ENCODE measurements at regions not wholly inside any gene's neighbourhood (a gene's known extent, or its start where the extent isn't known, plus 50 kb on each side); places are given as distances from the start of the nearest gene placed in this dataset.
"Not testable (repeated sequence)": the region's sequence is repeated elsewhere in the genome, so short reads cannot be mapped to it uniquely, and the experiment has no call there.

GRCh38 chr15:22180611-22181010 is 100.3 kb downstream of the OR4M2 start:
- H3K4me1 Mint-ChIP-seq; H3K4me3 Mint-ChIP-seq; H3K36me3 Mint-ChIP-seq (ENCODE audit: low read depth); H3K27me3 Mint-ChIP-seq (ENCODE audit: low read depth, poor library complexity); H3K27ac Mint-ChIP-seq; H3K9me3 Mint-ChIP-seq; DNase-seq: not testable (repeated sequence)

DNA sequence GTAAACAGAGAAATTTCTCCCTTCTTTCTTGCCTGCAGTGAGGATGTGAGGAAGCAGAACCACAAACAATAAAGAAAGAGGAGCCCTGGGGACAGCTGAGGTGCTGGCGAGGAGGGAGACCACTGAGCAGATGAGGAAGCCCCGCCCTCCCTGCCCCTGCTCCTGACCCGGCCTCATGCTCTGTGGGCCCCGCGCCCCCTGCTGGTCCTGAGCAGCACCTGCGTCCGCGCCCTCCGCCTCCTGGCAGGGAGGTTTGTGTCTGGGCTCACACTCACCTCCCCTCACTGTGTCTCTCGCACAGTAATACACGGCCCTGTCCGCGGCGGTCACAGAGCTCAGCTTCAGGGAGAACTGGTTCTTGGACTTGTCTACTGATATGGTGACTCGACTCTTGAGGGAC is 104.4 kb downstream of the OR4M2 start:
- not testable (repeated sequence) for H3K9me3 Mint-ChIP-seq; H3K4me1 Mint-ChIP-seq; H3K27me3 Mint-ChIP-seq (ENCODE audit: low read depth, poor library complexity); DNase-seq; H3K27ac Mint-ChIP-seq; H3K4me3 Mint-ChIP-seq; H3K36me3 Mint-ChIP-seq (ENCODE audit: low read depth)

GRCh38 chr15:22186846-22187532 is 106.7 kb downstream of the OR4M2 start:
- not testable (repeated sequence) for DNase-seq; H3K27ac Mint-ChIP-seq; H3K9me3 Mint-ChIP-seq; H3K4me1 Mint-ChIP-seq; H3K27me3 Mint-ChIP-seq (ENCODE audit: low read depth, poor library complexity); H3K36me3 Mint-ChIP-seq (ENCODE audit: low read depth); H3K4me3 Mint-ChIP-seq

DNA sequence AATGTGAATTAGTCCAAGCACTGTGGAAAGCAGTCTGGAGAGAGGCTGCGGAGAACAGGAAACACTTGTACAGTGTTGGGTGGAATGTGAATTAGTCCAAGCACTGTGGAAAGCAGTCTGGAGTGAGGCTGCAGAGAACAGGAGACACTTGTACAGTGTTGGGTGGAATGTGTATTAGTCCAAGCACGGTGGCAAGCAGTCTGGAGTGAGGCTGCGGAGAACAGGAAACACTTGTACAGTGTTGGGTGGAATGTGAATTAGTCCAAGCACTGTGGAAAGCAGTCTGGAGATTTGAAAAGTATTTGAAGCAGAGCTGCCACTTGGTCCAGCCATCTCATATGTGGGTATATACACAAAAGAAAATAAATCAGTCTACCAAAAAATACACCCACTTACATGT is 111.5 kb downstream of the OR4M2 start:
- H3K27ac Mint-ChIP-seq; DNase-seq; H3K36me3 Mint-ChIP-seq (ENCODE audit: low read depth); H3K4me3 Mint-ChIP-seq; H3K4me1 Mint-ChIP-seq; H3K9me3 Mint-ChIP-seq; H3K27me3 Mint-ChIP-seq (ENCODE audit: low read depth, poor library complexity): not testable (repeated sequence)

- not testable (repeated sequence) for H3K4me3 Mint-ChIP-seq; H3K36me3 Mint-ChIP-seq (ENCODE audit: low read depth); H3K27ac Mint-ChIP-seq; H3K27me3 Mint-ChIP-seq (ENCODE audit: low read depth, poor library complexity); H3K4me1 Mint-ChIP-seq; H3K9me3 Mint-ChIP-seq; DNase-seq
Observed at GRCh38 chr15:22194739-22195617, 114.7 kb downstream of the OR4M2 start.

DNA sequence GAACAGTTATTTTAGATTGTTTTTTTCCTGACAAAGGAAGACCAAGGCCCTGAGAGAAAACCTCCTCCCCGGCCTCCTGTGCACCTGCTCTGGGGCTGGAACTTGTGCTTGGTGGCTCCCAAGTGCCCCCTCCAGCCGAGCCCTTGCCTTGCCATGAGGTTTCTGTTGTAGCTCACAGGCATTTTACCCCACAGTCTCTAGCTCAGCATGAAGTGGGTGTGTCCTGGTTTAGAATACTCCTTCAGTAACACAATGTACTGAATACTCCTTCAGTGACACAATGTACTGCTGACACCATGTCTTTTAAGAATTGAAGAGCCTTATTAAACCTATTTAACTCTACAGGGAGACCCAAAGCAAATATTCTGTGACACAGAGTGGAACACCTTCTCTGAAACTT is 116.1 kb downstream of the OR4M2 start:
- H3K36me3 Mint-ChIP-seq (ENCODE audit: low read depth); H3K4me3 Mint-ChIP-seq; H3K9me3 Mint-ChIP-seq; H3K27ac Mint-ChIP-seq; DNase-seq; H3K4me1 Mint-ChIP-seq; H3K27me3 Mint-ChIP-seq (ENCODE audit: low read depth, poor library complexity): not testable (repeated sequence)

DNA sequence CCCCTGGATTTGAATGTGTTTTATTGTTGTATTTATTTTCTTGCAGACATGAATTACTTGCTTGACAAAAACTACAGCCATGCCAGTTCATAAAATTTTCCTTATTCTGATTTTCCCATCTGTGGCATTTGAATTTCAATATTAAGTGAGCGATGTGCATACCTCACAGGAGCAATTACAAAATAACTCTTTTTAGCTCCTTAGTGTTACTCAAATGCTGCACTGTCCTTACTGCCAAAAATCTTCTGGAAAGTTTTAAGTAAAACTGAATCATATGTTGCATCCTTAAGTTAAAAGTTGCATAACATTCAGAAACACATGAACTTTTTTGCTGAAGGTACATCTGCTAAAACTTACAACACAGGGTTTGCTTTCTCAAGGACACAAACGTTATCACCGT is 120.1 kb downstream of the OR4M2 start:
- H3K4me3 Mint-ChIP-seq; H3K36me3 Mint-ChIP-seq (ENCODE audit: low read depth); H3K4me1 Mint-ChIP-seq; DNase-seq; H3K27ac Mint-ChIP-seq; H3K27me3 Mint-ChIP-seq (ENCODE audit: low read depth, poor library complexity); H3K9me3 Mint-ChIP-seq: not testable (repeated sequence)

GRCh38 chr15:22201993-22202659 is 121.8 kb downstream of the OR4M2 start:
- not testable (repeated sequence) for H3K27me3 Mint-ChIP-seq (ENCODE audit: low read depth, poor library complexity); DNase-seq; H3K4me3 Mint-ChIP-seq; H3K9me3 Mint-ChIP-seq; H3K4me1 Mint-ChIP-seq; H3K36me3 Mint-ChIP-seq (ENCODE audit: low read depth); H3K27ac Mint-ChIP-seq

- H3K4me1 Mint-ChIP-seq; H3K36me3 Mint-ChIP-seq (ENCODE audit: low read depth); H3K9me3 Mint-ChIP-seq; H3K27me3 Mint-ChIP-seq (ENCODE audit: low read depth, poor library complexity); H3K27ac Mint-ChIP-seq; DNase-seq; H3K4me3 Mint-ChIP-seq: not testable (repeated sequence)
Observed at GRCh38 chr15:22203208-22203607, 122.9 kb downstream of the OR4M2 start.

- H3K4me1 Mint-ChIP-seq; H3K27me3 Mint-ChIP-seq (ENCODE audit: low read depth, poor library complexity); H3K27ac Mint-ChIP-seq; DNase-seq; H3K36me3 Mint-ChIP-seq (ENCODE audit: low read depth); H3K9me3 Mint-ChIP-seq; H3K4me3 Mint-ChIP-seq: not testable (repeated sequence)
Observed at GRCh38 chr15:22209086-22209485, 128.8 kb downstream of the OR4M2 start.

- H3K4me1 Mint-ChIP-seq; H3K36me3 Mint-ChIP-seq (ENCODE audit: low read depth); DNase-seq; H3K27ac Mint-ChIP-seq; H3K27me3 Mint-ChIP-seq (ENCODE audit: low read depth, poor library complexity); H3K4me3 Mint-ChIP-seq: not testable (repeated sequence)
- H3K9me3 Mint-ChIP-seq, result peaks cover 69% of the 10 kb centered on the region
Observed at GRCh38 chr15:22222596-22222995, 142.3 kb downstream of the OR4M2 start.

All from nephron progenitor cell (in vitro differentiated cells).